ENCODE measurements at regions not wholly inside any gene's neighbourhood (a gene's known extent, or its start where the extent isn't known, plus 50 kb on each side); places are given as distances from the start of the nearest gene placed in this dataset.

DNA sequence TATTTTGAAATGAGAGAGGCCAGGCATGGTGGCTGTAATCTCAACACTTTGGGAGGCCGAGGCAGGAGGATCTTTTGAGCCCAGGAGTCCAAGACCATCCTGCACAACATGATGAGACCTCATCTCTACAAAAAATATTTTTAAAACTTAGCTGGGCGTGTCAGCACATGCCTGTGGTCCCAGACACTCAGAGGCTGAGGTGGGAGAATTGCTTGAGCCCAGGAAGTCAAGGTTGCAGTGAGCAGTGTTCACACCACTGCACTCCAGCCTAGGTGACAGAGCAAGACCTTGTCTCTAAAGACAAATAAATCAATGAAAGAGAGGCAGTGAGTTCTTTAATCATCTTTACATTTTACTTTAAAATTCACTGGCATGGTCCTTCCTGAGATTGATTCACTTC, 124.5 kb downstream of the DUSP6 start:
- TF ChIP-seq POLR2A (IDR thresholded peaks at IDR 0.05): no peak
- TF ChIP-seq, protein P1, sequence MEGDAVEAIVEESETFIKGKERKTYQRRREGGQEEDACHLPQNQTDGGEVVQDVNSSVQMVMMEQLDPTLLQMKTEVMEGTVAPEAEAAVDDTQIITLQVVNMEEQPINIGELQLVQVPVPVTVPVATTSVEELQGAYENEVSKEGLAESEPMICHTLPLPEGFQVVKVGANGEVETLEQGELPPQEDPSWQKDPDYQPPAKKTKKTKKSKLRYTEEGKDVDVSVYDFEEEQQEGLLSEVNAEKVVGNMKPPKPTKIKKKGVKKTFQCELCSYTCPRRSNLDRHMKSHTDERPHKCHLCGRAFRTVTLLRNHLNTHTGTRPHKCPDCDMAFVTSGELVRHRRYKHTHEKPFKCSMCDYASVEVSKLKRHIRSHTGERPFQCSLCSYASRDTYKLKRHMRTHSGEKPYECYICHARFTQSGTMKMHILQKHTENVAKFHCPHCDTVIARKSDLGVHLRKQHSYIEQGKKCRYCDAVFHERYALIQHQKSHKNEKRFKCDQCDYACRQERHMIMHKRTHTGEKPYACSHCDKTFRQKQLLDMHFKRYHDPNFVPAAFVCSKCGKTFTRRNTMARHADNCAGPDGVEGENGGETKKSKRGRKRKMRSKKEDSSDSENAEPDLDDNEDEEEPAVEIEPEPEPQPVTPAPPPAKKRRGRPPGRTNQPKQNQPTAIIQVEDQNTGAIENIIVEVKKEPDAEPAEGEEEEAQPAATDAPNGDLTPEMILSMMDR (IDR thresholded peaks at IDR 0.05): no peak
